HL-60/S4 treated with phorbol 12-myristate 13-acetate at 8.2 ng/mL for 4 days and 3 days (cell line): ENCODE measurements at regions not wholly inside any gene's neighbourhood (a gene's known extent, or its start where the extent isn't known, plus 50 kb on each side); places are given as distances from the start of the nearest gene placed in this dataset.
"Not testable (repeated sequence)": the region's sequence is repeated elsewhere in the genome, so short reads cannot be mapped to it uniquely, and the experiment has no call there.

Experiments
- in situ Hi-C: fragments of 300-500 bp; cut with MboI; formaldehyde crosslinking; loops from 2 replicates; pipeline ENCODE4 v1.15.0; 2022; ENCODE audit warnings: low sequenced_read_pairs

- in situ Hi-C loops: no loop called here
Measured at GRCh38 chr12:75771023-75771422, 259.6 kb upstream of the KRR1 start.

- in situ Hi-C loops: no loop called here
Measured at GRCh38 chr12:75767957-75768356, 256.5 kb upstream of the KRR1 start.

- in situ Hi-C loops: no loop called here
Measured at GRCh38 chr12:75766263-75767160, 255.1 kb upstream of the KRR1 start.

GRCh38 chr12:75765170-75766059 lies 254.0 kb upstream of the KRR1 start:
- in situ Hi-C loops: no loop called here

- in situ Hi-C loops: no loop called here
Measured at GRCh38 chr12:75764091-75764841, 252.9 kb upstream of the KRR1 start.

GRCh38 chr12:75760573-75761294 lies 249.3 kb upstream of the KRR1 start:
- in situ Hi-C loops: no loop called here

- in situ Hi-C loops: no loop called here
Measured at GRCh38 chr12:75759842-75760572, 248.6 kb upstream of the KRR1 start.

GRCh38 chr12:75759196-75759595 lies 247.8 kb upstream of the KRR1 start:
- in situ Hi-C loops: no loop called here

- in situ Hi-C loops: no loop called here
Measured at GRCh38 chr12:75756771-75757170, 245.4 kb upstream of the KRR1 start.

- in situ Hi-C loops: no loop called here
Measured at GRCh38 chr12:75756111-75756510, 244.7 kb upstream of the KRR1 start.

- in situ Hi-C loops: no loop called here
Measured at GRCh38 chr12:75754698-75755097, 243.3 kb upstream of the KRR1 start.

- in situ Hi-C loops: no loop called here
Measured at GRCh38 chr12:75754141-75754540, 242.7 kb upstream of the KRR1 start.

GRCh38 chr12:75751769-75752471 lies 240.5 kb upstream of the KRR1 start:
- in situ Hi-C loops: no loop called here

- in situ Hi-C loops: no loop called here
Measured at GRCh38 chr12:75750716-75751306, 239.4 kb upstream of the KRR1 start.

GRCh38 chr12:75748990-75749389 lies 237.6 kb upstream of the KRR1 start:
- in situ Hi-C loops: not testable (repeated sequence)

- in situ Hi-C loops: no loop called here
Measured at GRCh38 chr12:75748136-75748535, 236.7 kb upstream of the KRR1 start.

- in situ Hi-C loops: no loop called here
Measured at GRCh38 chr12:75747572-75748021, 236.2 kb upstream of the KRR1 start.

GRCh38 chr12:75746621-75747020 lies 235.2 kb upstream of the KRR1 start:
- in situ Hi-C loops: no loop called here
